ENCODE measurements at regions not wholly inside any gene's neighbourhood (a gene's known extent, or its start where the extent isn't known, plus 50 kb on each side); places are given as distances from the start of the nearest gene placed in this dataset.

GRCh38 chr12:90129366-90130030 lies 420.9 kb upstream of the ATP2B1 start:
- DNase-seq (ENCODE audit: low read depth, low spot score), result no peak
- Histone ChIP-seq H3K4me3 (no peak overlapping the region), H3K36me3 (ENCODE audit: insufficient read depth, low read length) (no peaks in the 10 kb centered on the region), H3K9ac (ENCODE audit: insufficient read length) (no peak overlapping the region), H3K27ac (no peak overlapping the region), H3K9me3 (ENCODE audit: low read depth, low read length) (no peaks in the 10 kb centered on the region)
- no peak for TF ChIP-seq POLR2AphosphoS5 (IDR thresholded peaks at IDR 0.05; ENCODE audit: borderline replicate concordance, low read depth, low read length)

- Histone ChIP-seq H3K36me3 (ENCODE audit: insufficient read depth, low read length) (no peaks in the 10 kb centered on the region), H3K9me3 (ENCODE audit: low read depth, low read length) (no peaks in the 10 kb centered on the region), H3K4me3 (no peak overlapping the region), H3K9ac (ENCODE audit: insufficient read length) (no peak overlapping the region), H3K27ac (no peak overlapping the region)
- no peak for TF ChIP-seq FOXP2 (optimal IDR thresholded peaks at IDR 0.05; ENCODE audit: control extremely low read depth, extremely low read length, insufficient read depth)
- no peak for TF ChIP-seq EZH2 (IDR thresholded peaks at IDR 0.05)
- TF ChIP-seq POLR2AphosphoS5 (IDR thresholded peaks at IDR 0.05; ENCODE audit: borderline replicate concordance, low read depth, low read length), result no peak
- no peak for DNase-seq (ENCODE audit: low read depth, low spot score)
These were observed 419.9 kb upstream of the ATP2B1 start for GRCh38 chr12:90128526-90128925.

GRCh38 chr12:90126125-90126524 lies 417.5 kb upstream of the ATP2B1 start:
- Histone ChIP-seq H3K9me3 (ENCODE audit: low read depth, low read length) (no peaks in the 10 kb centered on the region), H3K36me3 (ENCODE audit: insufficient read depth, low read length) (no peaks in the 10 kb centered on the region), H3K4me3 (no peak overlapping the region), H3K9ac (ENCODE audit: insufficient read length) (no peak overlapping the region), H3K27ac (no peak overlapping the region)
- no peak for DNase-seq (ENCODE audit: low read depth, low spot score)
- TF ChIP-seq FOXP2 (optimal IDR thresholded peaks at IDR 0.05; ENCODE audit: control extremely low read depth, extremely low read length, insufficient read depth) (no peak), EZH2 (IDR thresholded peaks at IDR 0.05) (no peak), POLR2AphosphoS5 (IDR thresholded peaks at IDR 0.05; ENCODE audit: borderline replicate concordance, low read depth, low read length) (no peak)

- Histone ChIP-seq H3K9me3 (ENCODE audit: low read depth, low read length) (0 out of 2 replicates have a peak, but pooled peaks cover 4% of the 10 kb centered on the region), H3K4me3 (no peak overlapping the region), H3K9ac (ENCODE audit: insufficient read length) (no peak overlapping the region), H3K27ac (no peak overlapping the region), H3K36me3 (ENCODE audit: insufficient read depth, low read length) (no peaks in the 10 kb centered on the region)
- DNase-seq (ENCODE audit: low read depth, low spot score), result no peak
- TF ChIP-seq FOXP2 (optimal IDR thresholded peaks at IDR 0.05; ENCODE audit: control extremely low read depth, extremely low read length, insufficient read depth) (no peak), EZH2 (IDR thresholded peaks at IDR 0.05) (no peak), POLR2AphosphoS5 (IDR thresholded peaks at IDR 0.05; ENCODE audit: borderline replicate concordance, low read depth, low read length) (no peak)
These were observed 416.3 kb upstream of the ATP2B1 start for GRCh38 chr12:90124914-90125313.

GRCh38 chr12:90124289-90124688 lies 415.7 kb upstream of the ATP2B1 start:
- Histone ChIP-seq H3K36me3 (ENCODE audit: insufficient read depth, low read length) (no peaks in the 10 kb centered on the region), H3K9me3 (ENCODE audit: low read depth, low read length) (0 out of 2 replicates have a peak, but pooled peaks cover 4% of the 10 kb centered on the region), H3K4me3 (no peak overlapping the region), H3K9ac (ENCODE audit: insufficient read length) (no peak overlapping the region), H3K27ac (no peak overlapping the region)
- TF ChIP-seq POLR2AphosphoS5 (IDR thresholded peaks at IDR 0.05; ENCODE audit: borderline replicate concordance, low read depth, low read length), result no peak
- TF ChIP-seq FOXP2 (optimal IDR thresholded peaks at IDR 0.05; ENCODE audit: control extremely low read depth, extremely low read length, insufficient read depth), result no peak
- no peak for TF ChIP-seq EZH2 (IDR thresholded peaks at IDR 0.05)
- DNase-seq (ENCODE audit: low read depth, low spot score), result no peak

- DNase-seq (ENCODE audit: low read depth, low spot score), result no peak
- no peaks in the 10 kb centered on the region for H3K36me3 ChIP-seq (ENCODE audit: insufficient read depth, low read length)
- no peak overlapping the region for H3K27ac ChIP-seq
- H3K9ac ChIP-seq (ENCODE audit: insufficient read length), result no peak overlapping the region
- H3K9me3 ChIP-seq (ENCODE audit: low read depth, low read length), result 0 out of 2 replicates have a peak, but pooled peaks cover 4% of the 10 kb centered on the region
- no peak for TF ChIP-seq EZH2 (IDR thresholded peaks at IDR 0.05)
- no peak for TF ChIP-seq POLR2AphosphoS5 (IDR thresholded peaks at IDR 0.05; ENCODE audit: borderline replicate concordance, low read depth, low read length)
- TF ChIP-seq FOXP2 (optimal IDR thresholded peaks at IDR 0.05; ENCODE audit: control extremely low read depth, extremely low read length, insufficient read depth), result no peak
- H3K4me3 ChIP-seq, result no peak overlapping the region
These were observed 414.0 kb upstream of the ATP2B1 start for GRCh38 chr12:90122681-90123080.

GRCh38 chr12:90120627-90121026 lies 412.0 kb upstream of the ATP2B1 start:
- H3K27ac ChIP-seq, result no peak overlapping the region
- no peak overlapping the region for H3K9ac ChIP-seq (ENCODE audit: insufficient read length)
- no peaks in the 10 kb centered on the region for H3K36me3 ChIP-seq (ENCODE audit: insufficient read depth, low read length)
- no peak overlapping the region for H3K4me3 ChIP-seq
- TF ChIP-seq EZH2 (IDR thresholded peaks at IDR 0.05) (no peak), FOXP2 (optimal IDR thresholded peaks at IDR 0.05; ENCODE audit: control extremely low read depth, extremely low read length, insufficient read depth) (no peak), POLR2AphosphoS5 (IDR thresholded peaks at IDR 0.05; ENCODE audit: borderline replicate concordance, low read depth, low read length) (no peak)
- 0 out of 2 replicates have a peak, but pooled peaks cover 4% of the 10 kb centered on the region for H3K9me3 ChIP-seq (ENCODE audit: low read depth, low read length)
- no peak for DNase-seq (ENCODE audit: low read depth, low spot score)

- DNase-seq (ENCODE audit: low read depth, low spot score), result no peak
- Histone ChIP-seq H3K36me3 (ENCODE audit: insufficient read depth, low read length) (no peaks in the 10 kb centered on the region), H3K27ac (no peak overlapping the region), H3K9ac (ENCODE audit: insufficient read length) (no peak overlapping the region), H3K9me3 (ENCODE audit: low read depth, low read length) (no peaks in the 10 kb centered on the region), H3K4me3 (no peak overlapping the region)
- TF ChIP-seq EZH2 (IDR thresholded peaks at IDR 0.05), result no peak
- no peak for TF ChIP-seq POLR2AphosphoS5 (IDR thresholded peaks at IDR 0.05; ENCODE audit: borderline replicate concordance, low read depth, low read length)
- no peak for TF ChIP-seq FOXP2 (optimal IDR thresholded peaks at IDR 0.05; ENCODE audit: control extremely low read depth, extremely low read length, insufficient read depth)
These were observed 404.0 kb upstream of the ATP2B1 start for GRCh38 chr12:90112666-90113065.
